WI38 (cell line): ENCODE measurements at regions not wholly inside any gene's neighbourhood (a gene's known extent, or its start where the extent isn't known, plus 50 kb on each side); places are given as distances from the start of the nearest gene placed in this dataset.

Source experiments
- H3K4me3 ChIP-seq: 2 replicates; pipeline ENCODE4 v1.5.1; 2011; ENCODE audit warnings: low read depth, mild to moderate bottlenecking, control low read depth, low read length
- CTCF ChIP-seq: IDR thresholded peaks from 2 replicates; pipeline ENCODE4 v1.5.1; 2012; ENCODE audit warnings: low read depth, mild to moderate bottlenecking, control low read depth, low read length

- H3K4me3 ChIP-seq, result peak overlapping the region; percentile 42
- no peak for TF ChIP-seq CTCF
Measured at GRCh38 chr14:22190411-22191191, 398.4 kb downstream of the DAD1 start.

GRCh38 chr14:22189881-22190280, 399.1 kb downstream of the DAD1 start:
- no peak for TF ChIP-seq CTCF
- no peak overlapping the region for H3K4me3 ChIP-seq

- TF ChIP-seq CTCF, result no peak
Measured at GRCh38 chr14:22188318-22188717, 400.7 kb downstream of the DAD1 start.

DNA sequence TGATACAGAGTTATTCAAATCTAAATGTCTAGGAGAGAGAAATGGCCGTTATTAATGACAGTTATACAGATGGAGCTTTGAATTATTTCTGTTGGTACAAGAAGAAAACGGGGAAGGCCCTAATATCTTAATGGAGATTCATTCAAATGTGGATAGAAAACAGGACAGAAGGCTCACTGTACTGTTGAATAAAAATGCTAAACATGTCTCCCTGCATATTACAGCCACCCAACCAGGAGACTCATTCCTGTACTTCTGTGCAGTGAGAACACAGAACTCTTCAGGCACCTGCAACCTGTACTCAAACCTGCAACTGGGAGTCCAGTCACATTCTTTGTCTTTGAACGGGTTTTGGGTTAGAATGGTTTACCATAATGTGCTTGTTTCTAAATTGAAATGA, 403.2 kb downstream of the DAD1 start:
- H3K4me3 ChIP-seq, result no peak overlapping the region
- no peak for TF ChIP-seq CTCF

More at GRCh38 chr14:22188318-22188717, 400.7 kb downstream of the DAD1 start:
- no peak overlapping the region for H3K4me3 ChIP-seq

DNA sequence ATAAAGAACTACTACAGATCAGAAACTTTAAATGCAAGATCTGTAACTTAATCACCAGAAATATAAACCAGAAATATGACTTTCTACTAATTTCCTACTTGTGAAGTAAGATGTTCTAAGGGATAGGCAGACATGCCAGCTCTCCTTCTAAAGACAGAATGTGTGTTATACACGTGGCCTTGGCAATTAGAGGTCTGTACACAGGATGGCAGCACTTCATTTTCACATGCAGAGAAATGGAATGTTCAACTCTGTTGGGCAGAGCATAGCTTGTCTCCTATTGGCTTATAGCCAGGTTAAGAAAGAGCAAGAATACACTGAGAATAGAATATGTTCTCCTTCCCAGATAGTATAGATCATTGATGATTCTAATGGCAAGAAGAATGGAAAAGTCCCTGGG, 403.8 kb downstream of the DAD1 start:
- no peak overlapping the region for H3K4me3 ChIP-seq
- no peak for TF ChIP-seq CTCF

GRCh38 chr14:22184830-22185168, 404.2 kb downstream of the DAD1 start:
- TF ChIP-seq CTCF, result no peak
- no peak overlapping the region for H3K4me3 ChIP-seq

DNA sequence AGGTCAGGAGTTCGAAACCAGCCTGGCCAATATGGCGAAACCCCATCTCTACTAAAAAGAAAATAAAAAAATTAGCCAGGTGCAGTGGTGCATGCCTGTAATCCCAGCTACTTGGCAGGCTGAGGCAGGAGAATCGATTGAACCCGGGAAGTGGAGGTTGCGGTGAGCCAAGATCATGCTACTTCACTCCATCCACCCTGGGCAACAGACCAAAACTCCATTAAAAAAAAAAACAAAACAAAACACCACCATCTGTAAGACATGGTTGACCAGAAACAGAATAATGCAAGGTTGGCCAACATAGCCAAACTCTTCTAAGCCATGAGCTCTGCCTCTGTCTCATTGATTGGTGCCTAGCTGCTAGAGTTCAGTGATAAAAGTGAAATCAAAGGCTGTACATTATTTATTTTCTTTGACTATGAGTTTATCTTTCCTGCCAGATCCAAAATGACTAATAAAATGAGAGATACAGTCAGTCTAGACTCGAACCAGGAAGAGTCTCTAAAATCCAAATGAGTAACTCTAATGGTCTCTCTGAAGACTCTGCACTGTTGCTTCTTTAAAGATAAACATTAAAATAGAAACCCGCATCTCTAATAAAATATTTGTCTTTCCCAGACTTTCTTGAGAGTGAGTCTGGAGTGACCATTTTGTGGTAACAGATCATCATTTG, 404.7 kb downstream of the DAD1 start:
- H3K4me3 ChIP-seq, result no peak overlapping the region
- TF ChIP-seq CTCF, result no peak
